Neutrophil (primary cell): ENCODE measurements at regions not wholly inside any gene's neighbourhood (a gene's known extent, or its start where the extent isn't known, plus 50 kb on each side); places are given as distances from the start of the nearest gene placed in this dataset.

ENCODE experiments used
- H3K27ac ChIP-seq: fragments of 200-600 bp; sonication (generic); 2 replicates; pipeline ENCODE4 v1.5.1; 2016; ENCODE audit warnings: mild to moderate bottlenecking, moderate library complexity
- H3K27me3 ChIP-seq: fragments of 200-600 bp; sonication (generic); 2 replicates; pipeline ENCODE4 v1.6.0; 2016; ENCODE audit warnings: mild to moderate bottlenecking
- H3K36me3 ChIP-seq: fragments of 200-600 bp; sonication (generic); 2 replicates; pipeline ENCODE4 v1.5.1; 2017
- H3K4me1 ChIP-seq, 2 experiments: fragments of 200-600 bp in 1 of 2; sonication (generic) in 1 of 2; 1 replicate in 1 of 2; 2 replicates in 1 of 2; pipeline versions ENCODE4 v1.5.1 to v1.6.1; 2013 to 2016; ENCODE audit warnings: low read depth in 1 of 2, low read length in 1 of 2, mild to moderate bottlenecking in 1 of 2, moderate library complexity in 1 of 2; ENCODE audit not compliant: control insufficient read depth in 1 of 2, insufficient read depth in 1 of 2
- H3K4me3 ChIP-seq, 2 experiments: fragments of 200-600 bp in 1 of 2; sonication (generic) in 1 of 2; 1 replicate in 1 of 2; 2 replicates in 1 of 2; pipeline ENCODE4 v1.5.1; 2013 to 2016; ENCODE audit warnings: low read depth in 1 of 2, low read length in 1 of 2, mild to moderate bottlenecking in 1 of 2, moderate library complexity in 1 of 2
- H3K9me3 ChIP-seq: fragments of 200-600 bp; sonication (generic); 2 replicates; pipeline ENCODE4 v1.5.1; 2016
- TF ChIP-seq, protein P1 (sequence below): fragments of 200-600 bp; sonication (generic); IDR thresholded peaks from 2 replicates; pipeline ENCODE4 v1.5.1; 2016; ENCODE audit warnings: antibody characterized with exemption

DNA sequence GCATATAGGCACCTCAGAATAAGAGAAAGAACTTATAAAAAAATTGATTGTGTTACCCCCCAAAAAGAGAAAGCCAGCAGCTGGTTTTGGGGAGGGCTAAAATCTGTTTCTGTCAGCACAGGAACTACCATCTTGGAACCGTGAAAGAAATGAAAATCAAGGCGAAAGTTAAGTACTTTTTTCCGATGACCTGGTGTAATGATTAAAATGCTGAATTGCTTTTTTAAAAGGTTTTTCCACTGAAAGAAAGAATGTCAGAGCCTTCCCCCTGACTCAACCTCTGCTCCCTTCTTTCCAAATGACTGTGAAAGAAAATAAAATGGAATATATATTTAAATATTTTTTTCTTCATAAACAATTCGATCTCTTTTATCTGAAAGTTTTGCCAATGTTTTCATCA is 570.5 kb upstream of the CFAP20DC start:
- H3K27me3 ChIP-seq, result no peaks in the 10 kb centered on the region
- no peak overlapping the region for H3K4me3 ChIP-seq
- TF ChIP-seq, protein P1, sequence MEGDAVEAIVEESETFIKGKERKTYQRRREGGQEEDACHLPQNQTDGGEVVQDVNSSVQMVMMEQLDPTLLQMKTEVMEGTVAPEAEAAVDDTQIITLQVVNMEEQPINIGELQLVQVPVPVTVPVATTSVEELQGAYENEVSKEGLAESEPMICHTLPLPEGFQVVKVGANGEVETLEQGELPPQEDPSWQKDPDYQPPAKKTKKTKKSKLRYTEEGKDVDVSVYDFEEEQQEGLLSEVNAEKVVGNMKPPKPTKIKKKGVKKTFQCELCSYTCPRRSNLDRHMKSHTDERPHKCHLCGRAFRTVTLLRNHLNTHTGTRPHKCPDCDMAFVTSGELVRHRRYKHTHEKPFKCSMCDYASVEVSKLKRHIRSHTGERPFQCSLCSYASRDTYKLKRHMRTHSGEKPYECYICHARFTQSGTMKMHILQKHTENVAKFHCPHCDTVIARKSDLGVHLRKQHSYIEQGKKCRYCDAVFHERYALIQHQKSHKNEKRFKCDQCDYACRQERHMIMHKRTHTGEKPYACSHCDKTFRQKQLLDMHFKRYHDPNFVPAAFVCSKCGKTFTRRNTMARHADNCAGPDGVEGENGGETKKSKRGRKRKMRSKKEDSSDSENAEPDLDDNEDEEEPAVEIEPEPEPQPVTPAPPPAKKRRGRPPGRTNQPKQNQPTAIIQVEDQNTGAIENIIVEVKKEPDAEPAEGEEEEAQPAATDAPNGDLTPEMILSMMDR, result no peak
- no peaks in the 10 kb centered on the region for H3K9me3 ChIP-seq
- H3K27ac ChIP-seq, result no peak overlapping the region
- H3K4me1 ChIP-seq, result no peaks in the 10 kb centered on the region
- H3K36me3 ChIP-seq, result no peaks in the 10 kb centered on the region

DNA sequence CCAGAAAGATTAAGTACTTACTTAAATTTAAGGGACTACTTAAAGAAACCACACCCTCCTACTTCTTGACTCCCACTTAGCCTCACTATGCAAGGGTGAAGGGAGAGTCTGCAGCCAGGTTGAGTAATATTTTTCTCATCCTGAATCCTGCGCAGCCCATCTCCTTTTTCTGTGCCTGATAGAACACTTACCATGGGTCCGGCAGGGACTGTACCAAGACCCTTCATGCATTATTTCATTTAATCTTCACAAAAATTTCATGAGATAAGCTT is 562.6 kb upstream of the CFAP20DC start:
- Histone ChIP-seq H3K27me3 (no peaks in the 10 kb centered on the region), H3K4me3 (no peak overlapping the region), H3K9me3 (no peaks in the 10 kb centered on the region), H3K36me3 (no peaks in the 10 kb centered on the region), H3K4me1 (peaks cover 0 to 6% of the 10 kb centered on the region in 2 experiments), H3K27ac (no peak overlapping the region)
- TF ChIP-seq, protein P1, result no peak

DNA sequence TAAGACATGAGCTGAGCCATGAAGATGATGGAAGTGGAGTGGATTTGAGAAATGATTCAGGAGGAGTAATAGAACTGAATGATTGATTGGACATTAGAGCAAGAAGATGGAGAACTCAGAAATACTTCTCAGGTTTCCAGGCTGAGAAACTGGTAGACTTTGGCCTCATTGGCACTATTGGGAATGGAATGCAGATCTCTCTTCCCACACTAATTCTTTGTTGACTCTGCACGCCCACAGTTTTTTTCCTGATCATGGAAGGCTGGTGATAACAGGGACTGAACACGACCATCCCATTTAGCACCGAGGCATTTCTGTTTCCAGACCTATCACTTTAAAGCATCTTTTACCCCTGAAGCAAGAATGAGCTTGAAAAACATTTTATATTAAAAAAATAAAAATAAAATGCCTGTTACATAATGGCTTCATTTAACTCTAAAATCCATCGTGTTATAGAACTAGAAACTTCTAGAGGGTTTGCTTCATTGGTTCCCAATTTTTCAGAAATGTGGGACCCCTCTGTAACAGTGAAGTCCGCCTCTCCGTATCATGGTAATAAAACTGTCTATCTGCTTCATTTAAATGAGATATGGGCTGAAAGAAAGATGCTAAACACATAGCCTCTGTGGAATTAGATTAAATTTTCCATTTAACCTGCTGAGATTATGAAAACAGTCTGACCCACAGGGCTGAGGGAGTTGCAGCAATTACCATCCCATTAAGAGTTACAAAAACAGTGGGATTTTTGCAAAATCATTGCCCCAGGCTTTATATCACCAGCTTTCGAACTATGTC is 562.0 kb upstream of the CFAP20DC start:
- no peak overlapping the region for H3K4me3 ChIP-seq
- peaks cover 0 to 6% of the 10 kb centered on the region in 2 experiments for H3K4me1 ChIP-seq

DNA sequence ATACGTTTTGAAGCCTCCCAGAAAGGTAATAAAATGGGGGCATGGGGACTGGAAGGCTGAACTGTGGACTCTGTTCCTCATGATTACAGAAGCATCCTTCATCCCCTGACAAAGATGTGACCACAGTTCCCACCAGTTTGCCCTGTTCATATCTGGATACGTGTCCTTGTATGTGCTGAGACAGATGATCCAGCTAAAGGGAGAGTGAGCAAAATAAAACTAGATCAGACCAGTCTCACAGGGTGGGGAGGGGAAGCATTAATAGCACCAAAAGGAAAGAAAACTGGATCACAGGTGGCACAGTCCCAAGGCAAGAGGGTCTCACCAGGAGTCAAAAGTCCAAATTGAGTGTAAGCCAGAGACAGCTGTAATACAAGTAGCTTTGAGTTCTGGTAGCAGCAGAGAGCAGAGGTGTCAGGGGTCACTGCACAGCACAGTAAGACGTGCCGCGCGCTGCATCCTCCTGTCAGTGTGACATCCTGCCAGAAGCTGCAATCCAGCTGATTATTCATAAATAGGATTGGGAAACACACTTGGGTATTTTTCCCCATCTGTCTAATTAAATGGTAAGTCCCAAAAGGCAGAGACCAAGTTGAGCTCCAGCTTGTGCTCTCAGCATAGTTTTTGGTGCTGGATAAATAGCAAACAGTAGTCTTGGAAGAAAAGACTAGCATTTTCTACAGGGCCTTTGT is 560.0 kb upstream of the CFAP20DC start:
- Histone ChIP-seq H3K27me3 (no peaks in the 10 kb centered on the region), H3K9me3 (no peaks in the 10 kb centered on the region), H3K36me3 (no peaks in the 10 kb centered on the region), H3K27ac (no peak overlapping the region), H3K4me3 (no peak overlapping the region), H3K4me1 (peaks cover 0 to 6% of the 10 kb centered on the region in 2 experiments)
- TF ChIP-seq, protein P1, result no peak

More for the DNA sequence above, 562.0 kb upstream of the CFAP20DC start:
- TF ChIP-seq, protein P1, result no peak
- H3K27ac ChIP-seq, result no peak overlapping the region
- no peaks in the 10 kb centered on the region for H3K9me3 ChIP-seq
- H3K27me3 ChIP-seq, result no peaks in the 10 kb centered on the region
- H3K36me3 ChIP-seq, result no peaks in the 10 kb centered on the region

DNA sequence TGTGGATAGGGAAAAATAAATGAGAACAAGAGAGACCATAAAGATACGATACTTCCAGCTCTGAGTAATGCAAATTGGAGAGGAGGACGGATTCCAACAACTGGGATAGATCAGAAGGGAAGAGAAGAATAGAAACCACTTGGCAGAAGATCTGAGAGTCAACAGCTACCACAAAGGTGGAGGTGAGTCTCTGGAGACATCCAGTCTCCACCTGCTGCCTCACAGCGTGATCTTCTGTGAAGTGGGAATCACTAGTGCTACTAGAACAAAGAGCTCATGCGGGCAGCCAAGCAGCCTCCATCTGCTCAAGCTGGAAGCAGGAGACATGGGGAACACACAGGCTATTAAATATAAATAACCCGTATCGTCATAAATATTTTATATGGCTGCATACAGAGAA is 558.5 kb upstream of the CFAP20DC start:
- H3K27me3 ChIP-seq, result no peaks in the 10 kb centered on the region
- H3K4me1 ChIP-seq, result peaks cover 0 to 6% of the 10 kb centered on the region in 2 experiments
- H3K4me3 ChIP-seq, result no peak overlapping the region
- no peak overlapping the region for H3K27ac ChIP-seq
- no peaks in the 10 kb centered on the region for H3K9me3 ChIP-seq
- no peaks in the 10 kb centered on the region for H3K36me3 ChIP-seq
- TF ChIP-seq, protein P1, result no peak
